Mammary epithelial cell (primary cell): ENCODE measurements at regions not wholly inside any gene's neighbourhood (a gene's known extent, or its start where the extent isn't known, plus 50 kb on each side); places are given as distances from the start of the nearest gene placed in this dataset.

Experiments
- CTCF ChIP-seq, 2 donors: IDR thresholded peaks in 1 of 2; conservative IDR thresholded peaks in 1 of 2; 2 replicates each; pipeline ENCODE4 v1.5.1; 2011 to 2012; ENCODE audit warnings: inconsistent platforms in 2 of 2, low read length in 2 of 2, mild to moderate bottlenecking in 2 of 2, control low read depth in 1 of 2, low read depth in 1 of 2; ENCODE audit not compliant: insufficient read depth in 1 of 2; ENCODE audit errors: extremely low read depth in 1 of 2
- EZH2 ChIP-seq: IDR thresholded peaks from 2 replicates; pipeline ENCODE4 v1.6.1; 2012; ENCODE audit warnings: low read length, inconsistent platforms, borderline replicate concordance

- TF ChIP-seq CTCF (conservative IDR thresholded peaks at IDR 0.05 in 1 of 2, IDR thresholded peaks at IDR 0.05 in 1 of 2; ENCODE audit: extremely low read depth in 1 of 2, insufficient read depth in 1 of 2, low read depth in 1 of 2, low read length in 2 of 2) = no peak
- no peak for TF ChIP-seq EZH2
Observed at GRCh38 chr18:77708826-77709506, 459.3 kb downstream of the GALR1 start.
